Ammon's horn (tissue), 1 donor: ENCODE measurements at regions not wholly inside any gene's neighbourhood (a gene's known extent, or its start where the extent isn't known, plus 50 kb on each side); places are given as distances from the start of the nearest gene placed in this dataset.

Experiments
- DNase-seq: peaks from one replicate; pipeline ENCODE4 v3.0.0-alpha.2; 2016; ENCODE audit warnings: low spot score

- no peak for DNase-seq
Measured at GRCh38 chr7:115083935-115084334, 162.0 kb downstream of the MDFIC start.

GRCh38 chr7:115081772-115082171 is 159.9 kb downstream of the MDFIC start:
- no peak for DNase-seq

GRCh38 chr7:115078851-115079250 is 157.0 kb downstream of the MDFIC start:
- DNase-seq, result no peak

- no peak for DNase-seq
Measured at GRCh38 chr7:115078386-115078785, 156.5 kb downstream of the MDFIC start.

GRCh38 chr7:115070311-115070710 is 148.4 kb downstream of the MDFIC start:
- no peak for DNase-seq
